Smooth muscle cell (in vitro differentiated cells): ENCODE measurements at regions not wholly inside any gene's neighbourhood (a gene's known extent, or its start where the extent isn't known, plus 50 kb on each side); places are given as distances from the start of the nearest gene placed in this dataset.

Source experiments
- DNase-seq: peaks from one replicate; lab custom pipeline; 2025; ENCODE audit not compliant: unreplicated experiment; lab: John Stamatoyannopoulos, UW
- H2AFZ ChIP-seq: fragments of 200-600 bp; sonication (generic); 2 replicates; pipeline ENCODE4 v1.6.0; 2016; ENCODE audit warnings: antibody characterized with exemption, low read depth, mild to moderate bottlenecking
- H3F3A ChIP-seq: fragments of 200-600 bp; sonication (generic); 2 replicates; pipeline ENCODE4 v1.6.0; 2017; ENCODE audit warnings: antibody characterized with exemption, low read depth
- H3K27ac ChIP-seq: fragments of 200-600 bp; sonication (generic); 2 replicates; pipeline ENCODE4 v1.5.1; 2016; ENCODE audit warnings: low read depth, mild to moderate bottlenecking
- H3K27me3 ChIP-seq: fragments of 200-600 bp; sonication (generic); 2 replicates; pipeline ENCODE4 v1.6.1; 2016; ENCODE audit warnings: low read depth, mild to moderate bottlenecking
- H3K36me3 ChIP-seq: fragments of 200-600 bp; sonication (generic); 2 replicates; pipeline ENCODE4 v1.5.1; 2016; ENCODE audit warnings: low read depth
- H3K4me1 ChIP-seq: fragments of 200-600 bp; sonication (generic); 2 replicates; pipeline ENCODE4 v1.5.1; 2016; ENCODE audit warnings: low read depth
- H3K4me2 ChIP-seq: fragments of 200-600 bp; sonication (generic); 2 replicates; pipeline ENCODE4 v1.6.0; 2016; ENCODE audit warnings: mild to moderate bottlenecking
- H3K4me3 ChIP-seq: fragments of 200-600 bp; sonication (generic); 2 replicates; pipeline ENCODE4 v1.5.1; 2016; ENCODE audit warnings: mild to moderate bottlenecking
- H3K79me2 ChIP-seq: fragments of 200-600 bp; sonication (generic); 2 replicates; pipeline ENCODE4 v1.6.0; 2016; ENCODE audit warnings: low read depth, mild to moderate bottlenecking
- H3K9ac ChIP-seq: fragments of 200-600 bp; sonication (generic); 2 replicates; pipeline ENCODE4 v1.6.0; 2016; ENCODE audit warnings: low read depth
- H3K9me3 ChIP-seq: fragments of 200-600 bp; sonication (generic); replicated peaks from 2 replicates; pipeline ENCODE4 v1.5.1; 2016; ENCODE audit warnings: low read depth
- H4K20me1 ChIP-seq: fragments of 200-600 bp; sonication (generic); 2 replicates; pipeline ENCODE4 v1.6.0; 2016; ENCODE audit warnings: low read depth
- WGBS: methylation state at CpG from one replicate; pipeline ENCODE4 v1.1.7; 2016; ENCODE audit warnings: low lambda C conversion rate; 5-methylcytosine and 5-hydroxymethylcytosine counted together
- TF ChIP-seq, protein P1 (sequence below): fragments of 200-600 bp; sonication (generic); IDR thresholded peaks from 2 replicates; pipeline ENCODE4 v1.5.1; 2017; ENCODE audit warnings: borderline replicate concordance, mild to moderate bottlenecking, antibody characterized with exemption; ENCODE audit not compliant: insufficient read depth, poor library complexity, severe bottlenecking

DNA sequence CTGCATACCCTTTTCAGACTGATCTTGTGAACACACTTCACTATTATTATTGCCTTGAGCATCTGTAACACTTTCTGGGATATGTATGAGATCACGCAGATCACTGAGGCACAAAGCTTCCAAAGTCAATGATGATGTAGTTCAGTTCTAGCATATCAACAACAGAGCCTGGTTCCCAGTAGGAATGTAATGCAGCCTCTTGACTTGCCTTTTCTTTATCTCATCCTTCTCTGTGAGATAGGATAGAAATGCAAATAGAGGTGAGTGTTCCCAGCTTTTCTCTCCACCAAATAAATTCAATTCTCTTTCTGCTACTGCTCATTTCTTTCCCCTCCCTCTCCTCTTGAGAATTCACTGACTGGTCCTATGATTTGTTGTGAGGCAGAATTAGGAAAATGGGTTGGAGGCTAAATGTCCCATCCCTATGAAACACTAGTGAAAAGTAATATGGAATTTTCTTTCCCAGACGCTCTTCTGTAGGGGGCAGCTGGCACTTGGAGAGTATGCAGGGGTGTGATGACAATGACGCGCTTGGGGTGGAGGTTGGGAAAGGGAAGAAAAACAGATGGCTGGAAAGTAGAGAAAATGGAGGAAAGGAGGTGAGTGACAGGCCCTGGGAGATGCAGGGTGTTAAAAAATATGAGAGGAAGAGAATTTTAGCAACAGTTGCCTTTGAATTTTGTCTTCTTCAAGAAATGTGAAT lies 96.0 kb upstream of the TMTC1 start:
- DNase-seq: no peak
- TF ChIP-seq, protein P1, sequence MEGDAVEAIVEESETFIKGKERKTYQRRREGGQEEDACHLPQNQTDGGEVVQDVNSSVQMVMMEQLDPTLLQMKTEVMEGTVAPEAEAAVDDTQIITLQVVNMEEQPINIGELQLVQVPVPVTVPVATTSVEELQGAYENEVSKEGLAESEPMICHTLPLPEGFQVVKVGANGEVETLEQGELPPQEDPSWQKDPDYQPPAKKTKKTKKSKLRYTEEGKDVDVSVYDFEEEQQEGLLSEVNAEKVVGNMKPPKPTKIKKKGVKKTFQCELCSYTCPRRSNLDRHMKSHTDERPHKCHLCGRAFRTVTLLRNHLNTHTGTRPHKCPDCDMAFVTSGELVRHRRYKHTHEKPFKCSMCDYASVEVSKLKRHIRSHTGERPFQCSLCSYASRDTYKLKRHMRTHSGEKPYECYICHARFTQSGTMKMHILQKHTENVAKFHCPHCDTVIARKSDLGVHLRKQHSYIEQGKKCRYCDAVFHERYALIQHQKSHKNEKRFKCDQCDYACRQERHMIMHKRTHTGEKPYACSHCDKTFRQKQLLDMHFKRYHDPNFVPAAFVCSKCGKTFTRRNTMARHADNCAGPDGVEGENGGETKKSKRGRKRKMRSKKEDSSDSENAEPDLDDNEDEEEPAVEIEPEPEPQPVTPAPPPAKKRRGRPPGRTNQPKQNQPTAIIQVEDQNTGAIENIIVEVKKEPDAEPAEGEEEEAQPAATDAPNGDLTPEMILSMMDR: no peak
- H3K9ac ChIP-seq: no peak overlapping the region
- no peak overlapping the region for H2AFZ ChIP-seq
- H3K4me3 ChIP-seq: no peak overlapping the region
- H3K79me2 ChIP-seq: no peaks in the 10 kb centered on the region
- WGBS: 68% methylated on average over 4 of the region's 4 CpGs
- H3K4me2 ChIP-seq: no peak overlapping the region
- no peaks in the 10 kb centered on the region for H3K27me3 ChIP-seq
- no peaks in the 10 kb centered on the region for H3K9me3 ChIP-seq
- no peaks in the 10 kb centered on the region for H3F3A ChIP-seq
- no peak overlapping the region for H3K27ac ChIP-seq
- H3K36me3 ChIP-seq: no peaks in the 10 kb centered on the region
- no peaks in the 10 kb centered on the region for H3K4me1 ChIP-seq
- no peaks in the 10 kb centered on the region for H4K20me1 ChIP-seq

- H3K79me2 ChIP-seq: no peaks in the 10 kb centered on the region
- no peaks in the 10 kb centered on the region for H3K27me3 ChIP-seq
- H3K4me2 ChIP-seq: no peak overlapping the region
- 77% methylated on average over 1 of the region's 1 CpG for WGBS
- no peaks in the 10 kb centered on the region for H4K20me1 ChIP-seq
- H3K4me3 ChIP-seq: no peak overlapping the region
- H3K9me3 ChIP-seq: no peaks in the 10 kb centered on the region
- H3F3A ChIP-seq: no peaks in the 10 kb centered on the region
- H3K27ac ChIP-seq: no peak overlapping the region
- DNase-seq: no peak
- H2AFZ ChIP-seq: no peak overlapping the region
- H3K4me1 ChIP-seq: no peaks in the 10 kb centered on the region
- no peak overlapping the region for H3K9ac ChIP-seq
- TF ChIP-seq, protein P1: no peak
- no peaks in the 10 kb centered on the region for H3K36me3 ChIP-seq
Observed at GRCh38 chr12:29869946-29870345, 86.2 kb upstream of the TMTC1 start.

DNA sequence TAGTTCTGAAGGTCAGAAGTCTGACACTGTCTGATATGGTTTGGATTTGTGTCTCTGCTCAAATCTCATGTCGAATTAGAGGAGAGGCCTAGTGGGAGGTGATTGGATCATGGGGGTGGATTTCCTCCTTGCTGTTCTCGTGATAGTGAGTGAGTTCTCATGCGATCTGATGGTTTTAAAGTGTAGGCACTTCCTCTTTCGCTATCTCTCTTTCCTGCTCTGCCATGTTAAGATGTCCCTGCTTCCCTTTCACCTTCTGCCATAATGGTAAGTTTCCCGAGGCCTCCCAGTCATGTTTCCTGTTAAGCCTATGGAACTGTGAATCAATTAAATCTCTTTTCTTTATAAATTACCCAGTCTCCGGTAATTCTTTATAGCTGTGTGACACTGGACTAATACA lies 84.1 kb upstream of the TMTC1 start:
- Histone ChIP-seq H3F3A (no peaks in the 10 kb centered on the region), H3K9me3 (no peaks in the 10 kb centered on the region), H3K4me1 (no peaks in the 10 kb centered on the region), H3K4me3 (no peak overlapping the region), H3K9ac (no peak overlapping the region), H3K27me3 (peaks cover 3% of the 10 kb centered on the region), H4K20me1 (no peaks in the 10 kb centered on the region), H3K4me2 (no peak overlapping the region), H3K79me2 (no peaks in the 10 kb centered on the region), H3K27ac (no peak overlapping the region), H2AFZ (no peak overlapping the region), H3K36me3 (no peaks in the 10 kb centered on the region)
- DNase-seq: no peak
- WGBS: 91% methylated on average over 6 of the region's 6 CpGs
- TF ChIP-seq, protein P1: no peak

DNA sequence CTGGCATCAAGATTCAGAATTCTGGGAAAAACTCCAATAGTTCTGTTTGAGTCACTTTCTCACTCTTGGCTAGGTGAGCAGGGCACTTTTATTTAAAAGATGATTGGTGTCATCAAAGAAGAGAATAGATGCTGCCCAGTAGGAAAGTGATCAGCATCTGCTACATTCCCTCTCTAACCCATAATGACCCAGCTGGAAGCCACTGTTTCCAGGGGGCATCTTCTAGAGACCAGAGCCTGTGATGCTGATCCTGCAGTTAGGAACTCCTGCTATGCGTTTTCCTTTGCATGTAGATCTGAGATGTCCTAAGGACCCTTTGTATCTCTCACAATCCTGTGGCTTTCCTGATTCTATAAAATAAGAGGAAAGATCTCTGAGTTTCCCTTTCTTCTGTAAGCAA lies 79.9 kb upstream of the TMTC1 start:
- Histone ChIP-seq H3K4me2 (no peak overlapping the region), H3K27ac (no peak overlapping the region), H3F3A (no peaks in the 10 kb centered on the region), H3K36me3 (no peaks in the 10 kb centered on the region), H2AFZ (no peak overlapping the region), H3K9ac (no peak overlapping the region), H3K27me3 (peaks cover 3% of the 10 kb centered on the region), H3K79me2 (no peaks in the 10 kb centered on the region), H4K20me1 (no peaks in the 10 kb centered on the region), H3K9me3 (no peaks in the 10 kb centered on the region), H3K4me3 (no peak overlapping the region), H3K4me1 (no peaks in the 10 kb centered on the region)
- 52% methylated on average over 1 of the region's 1 CpG for WGBS
- no peak for DNase-seq
- TF ChIP-seq, protein P1: no peak
